Ovary (tissue), 7 donors: ENCODE measurements at regions not wholly inside any gene's neighbourhood (a gene's known extent, or its start where the extent isn't known, plus 50 kb on each side); places are given as distances from the start of the nearest gene placed in this dataset.

Source experiments
- DNase-seq, 5 donors: peaks; one replicate each; pipeline ENCODE4 v3.0.0-alpha.2; 2019 to 2020
- H3K27ac ChIP-seq, 2 donors: fragments of 200-600 bp; one replicate each; pipeline versions ENCODE4 v1.5.1 to v1.8.0; 2019 to 2022
- H3K27me3 ChIP-seq: fragments of 200-600 bp; one replicate; pipeline ENCODE4 v1.8.0; 2022
- H3K36me3 ChIP-seq: fragments of 200-600 bp; sonication (generic); one replicate; pipeline ENCODE4 v1.5.1; 2019
- H3K4me1 ChIP-seq: one replicate; pipeline ENCODE4 v1.8.1; 2013; ENCODE audit warnings: mild to moderate bottlenecking, moderate library complexity; ENCODE audit not compliant: insufficient read depth
- H3K4me3 ChIP-seq: fragments of 200-600 bp; sonication (generic); one replicate; pipeline ENCODE4 v1.5.1; 2017
- H3K9me3 ChIP-seq, 2 donors: fragments of 200-600 bp in 1 of 2; sonication (generic) in 1 of 2; one replicate each; pipeline versions ENCODE4 v1.5.1 to v1.8.1; 2013 to 2019; ENCODE audit warnings: mild to moderate bottlenecking in 1 of 2, moderate library complexity in 1 of 2
- CTCF ChIP-seq, 3 donors: fragments of 450-650 bp in 2 of 3; fragments of 200-600 bp in 1 of 3; IDR thresholded peaks; one replicate each; pipeline versions ENCODE4 v1.5.1 to v1.8.0; 2016 to 2022; ENCODE audit warnings: antibody characterized with exemption in 3 of 3, mild to moderate bottlenecking in 1 of 3
- EP300 ChIP-seq: sonication (generic); formaldehyde crosslinking; IDR thresholded peaks from one replicate; pipeline ENCODE4 v1.6.1; 2017; ENCODE audit warnings: antibody characterized with exemption
- POLR2A ChIP-seq: fragments of 450-650 bp; IDR thresholded peaks from one replicate; pipeline ENCODE4 v1.6.1; 2017; ENCODE audit warnings: antibody characterized with exemption, mild to moderate bottlenecking, moderate library complexity
- WGBS, 3 donors: extraction: QIAGEN DNeasy Blood & Tissue Kit in 1 of 3; methylation state at CpG; one replicate each; pipeline versions ENCODE4 v1.1.5 to v1.1.7; 2013 to 2017; 5-methylcytosine and 5-hydroxymethylcytosine counted together
- intact Hi-C, 4 donors: fragments of 100-400 bp; cut with DNase I; formaldehyde crosslinking; loops; one replicate each; pipeline versions ENCODE4 v1.11.0 to v1.15.1; 2022 to 2023
- donor health status: DM: no; HTN: no; CAD: no; lungs with moderate emphysema.
- donor health status: DM: no; HTN: no; CAD: no.
- donor health status: Bipolar disorder and iron deficiency.
- donor health status: DM: no; HTN: no; CAD: no.
- donor health status: DM: yes; HTN: yes; CAD: no.

GRCh38 chr13:78376822-78377221 lies 226.5 kb downstream of the POU4F1 start:
- Histone ChIP-seq H3K4me3 (no peak overlapping the region), H3K36me3 (no peaks in the 10 kb centered on the region), H3K9me3 (no peaks in the 10 kb centered on the region), H3K27ac (no peak overlapping the region), H3K27me3 (no peaks in the 10 kb centered on the region), H3K4me1 (peaks cover 1% of the 10 kb centered on the region)
- DNase-seq: no peak
- no peak for TF ChIP-seq CTCF (IDR thresholded peaks at IDR 0.05)
- no peak for TF ChIP-seq POLR2A
- no peak for TF ChIP-seq EP300
- 17 to 43% (median 18%) methylated on average over 4 of the region's 4 CpGs for WGBS, 3 donors
- intact Hi-C loops: no loop called here

- intact Hi-C loops: no loop called here
- TF ChIP-seq POLR2A (no peak), CTCF (IDR thresholded peaks at IDR 0.05) (no peak), EP300 (no peak)
Observed at GRCh38 chr13:78376033-78376432, 227.3 kb downstream of the POU4F1 start.

GRCh38 chr13:78372581-78372980 lies 230.8 kb downstream of the POU4F1 start:
- Histone ChIP-seq H3K27ac (no peak overlapping the region), H3K4me3 (no peak overlapping the region), H3K36me3 (no peaks in the 10 kb centered on the region), H3K9me3 (no peaks in the 10 kb centered on the region), H3K27me3 (no peaks in the 10 kb centered on the region), H3K4me1 (peaks cover 1% of the 10 kb centered on the region)
- no peak for TF ChIP-seq CTCF (IDR thresholded peaks at IDR 0.05)
- no peak for TF ChIP-seq POLR2A
- 58 to 68% (median 60%) methylated on average over 3 of the region's 3 CpGs for WGBS, 3 donors
- intact Hi-C loops: no loop called here
- no peak for DNase-seq

More at GRCh38 chr13:78376033-78376432, 227.3 kb downstream of the POU4F1 start:
- H3K27ac ChIP-seq: no peak overlapping the region
- peaks cover 1% of the 10 kb centered on the region for H3K4me1 ChIP-seq
- no peak overlapping the region for H3K4me3 ChIP-seq
- H3K36me3 ChIP-seq: no peaks in the 10 kb centered on the region
- no peaks in the 10 kb centered on the region for H3K9me3 ChIP-seq
- WGBS, 3 donors: 14 to 44% (median 15%) methylated on average over 2 of the region's 2 CpGs
- H3K27me3 ChIP-seq: no peaks in the 10 kb centered on the region
- no peak for DNase-seq

- Histone ChIP-seq H3K4me3 (no peak overlapping the region), H3K36me3 (no peaks in the 10 kb centered on the region), H3K27me3 (no peaks in the 10 kb centered on the region), H3K9me3 (no peaks in the 10 kb centered on the region), H3K4me1 (no peaks in the 10 kb centered on the region), H3K27ac (no peak overlapping the region)
- no peak for DNase-seq
- TF ChIP-seq POLR2A (no peak), CTCF (IDR thresholded peaks at IDR 0.05) (no peak), EP300 (no peak)
- intact Hi-C loops: no loop called here
- 63 to 92% (median 87%) methylated on average over 2 of the region's 2 CpGs for WGBS, 3 donors
Observed at GRCh38 chr13:78370231-78370630, 233.1 kb downstream of the POU4F1 start.

- no peak overlapping the region for H3K4me3 ChIP-seq
- H3K4me1 ChIP-seq: no peaks in the 10 kb centered on the region
- no peaks in the 10 kb centered on the region for H3K9me3 ChIP-seq
- no peak for DNase-seq
- no peaks in the 10 kb centered on the region for H3K27me3 ChIP-seq
- intact Hi-C loops: no loop called here
- H3K27ac ChIP-seq: no peak overlapping the region
- 73 to 80% (median 77%) methylated on average over 5 of the region's 5 CpGs for WGBS, 3 donors
- no peak for TF ChIP-seq POLR2A
- no peak for TF ChIP-seq EP300
- no peak for TF ChIP-seq CTCF (IDR thresholded peaks at IDR 0.05)
- no peaks in the 10 kb centered on the region for H3K36me3 ChIP-seq
Observed at GRCh38 chr13:78364711-78365110, 238.6 kb downstream of the POU4F1 start.
